ENCODE measurements at regions not wholly inside any gene's neighbourhood (a gene's known extent, or its start where the extent isn't known, plus 50 kb on each side); places are given as distances from the start of the nearest gene placed in this dataset.

GRCh38 chr2:221649051-221649775 lies 77.1 kb upstream of the EPHA4 start:
- no peaks in the 10 kb centered on the region; the same call in none of the 2 replicates for H3K9me2 ChIP-seq (replicated peaks; ENCODE audit: insufficient read depth, low read length)
- H3K79me2 ChIP-seq (ENCODE audit: insufficient read depth, low read length): no peaks in the 10 kb centered on the region
- H4K20me1 ChIP-seq (ENCODE audit: low read depth, low read length): no peaks in the 10 kb centered on the region
- no peaks in the 10 kb centered on the region; the same call in 1 of the 2 replicates for H3K27me3 ChIP-seq (ENCODE audit: low read length)
- H3K4me2 ChIP-seq (ENCODE audit: low read depth, low read length, poor library complexity, severe bottlenecking): no peak overlapping the region
- no peak overlapping the region for H3K4me3 ChIP-seq (ENCODE audit: insufficient read depth, low read length, poor library complexity, severe bottlenecking)
- H3K36me3 ChIP-seq (ENCODE audit: low read length): no peaks in the 10 kb centered on the region
- H2AFZ ChIP-seq (ENCODE audit: low read depth, low read length, severe bottlenecking): no peak overlapping the region
- H3K9me3 ChIP-seq (ENCODE audit: insufficient read depth, low read length): no peaks in the 10 kb centered on the region
- H3K9ac ChIP-seq (ENCODE audit: low read length): no peak overlapping the region
- H3F3A ChIP-seq (ENCODE audit: insufficient read depth): no peaks in the 10 kb centered on the region
- no peak for TF ChIP-seq EZH2phosphoT487 (conservative IDR thresholded peaks at IDR 0.05; ENCODE audit: low read length)
- no peak for TF ChIP-seq CTCF (IDR thresholded peaks at IDR 0.05; ENCODE audit: insufficient read depth, low read length, poor library complexity, severe bottlenecking)
- H3K27ac ChIP-seq (ENCODE audit: low read depth, low read length): no peak overlapping the region

- H4K20me1 ChIP-seq (ENCODE audit: low read depth, low read length): no peaks in the 10 kb centered on the region
- no peak overlapping the region for H3K4me2 ChIP-seq (ENCODE audit: low read depth, low read length, poor library complexity, severe bottlenecking)
- H3K9me3 ChIP-seq (ENCODE audit: insufficient read depth, low read length): no peaks in the 10 kb centered on the region
- no peaks in the 10 kb centered on the region for H3K79me2 ChIP-seq (ENCODE audit: insufficient read depth, low read length)
- H3K9ac ChIP-seq (ENCODE audit: low read length): no peak overlapping the region
- TF ChIP-seq CTCF (IDR thresholded peaks at IDR 0.05; ENCODE audit: insufficient read depth, low read length, poor library complexity, severe bottlenecking): no peak
- TF ChIP-seq EZH2phosphoT487 (conservative IDR thresholded peaks at IDR 0.05; ENCODE audit: low read length): no peak
- H2AFZ ChIP-seq (ENCODE audit: low read depth, low read length, severe bottlenecking): no peak overlapping the region
- no peak overlapping the region for H3K27ac ChIP-seq (ENCODE audit: low read depth, low read length)
- no peak overlapping the region for H3K4me3 ChIP-seq (ENCODE audit: insufficient read depth, low read length, poor library complexity, severe bottlenecking)
- no peaks in the 10 kb centered on the region for H3F3A ChIP-seq (ENCODE audit: insufficient read depth)
- no peaks in the 10 kb centered on the region for H3K9me2 ChIP-seq (replicated peaks; ENCODE audit: insufficient read depth, low read length)
- H3K27me3 ChIP-seq (ENCODE audit: low read length): no peaks in the 10 kb centered on the region
- no peaks in the 10 kb centered on the region for H3K36me3 ChIP-seq (ENCODE audit: low read length)
Observed at GRCh38 chr2:221642447-221642846, 70.3 kb upstream of the EPHA4 start.

GRCh38 chr2:221641181-221641871 lies 69.2 kb upstream of the EPHA4 start:
- Histone ChIP-seq H3K27me3 (ENCODE audit: low read length) (no peaks in the 10 kb centered on the region), H3K36me3 (ENCODE audit: low read length) (no peaks in the 10 kb centered on the region), H3F3A (ENCODE audit: insufficient read depth) (no peaks in the 10 kb centered on the region), H2AFZ (ENCODE audit: low read depth, low read length, severe bottlenecking) (no peak overlapping the region), H3K4me3 (ENCODE audit: insufficient read depth, low read length, poor library complexity, severe bottlenecking) (no peak overlapping the region), H3K9me3 (ENCODE audit: insufficient read depth, low read length) (no peaks in the 10 kb centered on the region), H4K20me1 (ENCODE audit: low read depth, low read length) (no peaks in the 10 kb centered on the region), H3K9me2 (replicated peaks; ENCODE audit: insufficient read depth, low read length) (no peaks in the 10 kb centered on the region), H3K79me2 (ENCODE audit: insufficient read depth, low read length) (no peaks in the 10 kb centered on the region), H3K4me2 (ENCODE audit: low read depth, low read length, poor library complexity, severe bottlenecking) (no peak overlapping the region), H3K9ac (ENCODE audit: low read length) (no peak overlapping the region), H3K27ac (ENCODE audit: low read depth, low read length) (no peak overlapping the region)
- TF ChIP-seq CTCF (IDR thresholded peaks at IDR 0.05; ENCODE audit: insufficient read depth, low read length, poor library complexity, severe bottlenecking) (no peak), EZH2phosphoT487 (conservative IDR thresholded peaks at IDR 0.05; ENCODE audit: low read length) (no peak)
